ENCODE measurements at regions not wholly inside any gene's neighbourhood (a gene's known extent, or its start where the extent isn't known, plus 50 kb on each side); places are given as distances from the start of the nearest gene placed in this dataset.

- TF ChIP-seq, protein P1, sequence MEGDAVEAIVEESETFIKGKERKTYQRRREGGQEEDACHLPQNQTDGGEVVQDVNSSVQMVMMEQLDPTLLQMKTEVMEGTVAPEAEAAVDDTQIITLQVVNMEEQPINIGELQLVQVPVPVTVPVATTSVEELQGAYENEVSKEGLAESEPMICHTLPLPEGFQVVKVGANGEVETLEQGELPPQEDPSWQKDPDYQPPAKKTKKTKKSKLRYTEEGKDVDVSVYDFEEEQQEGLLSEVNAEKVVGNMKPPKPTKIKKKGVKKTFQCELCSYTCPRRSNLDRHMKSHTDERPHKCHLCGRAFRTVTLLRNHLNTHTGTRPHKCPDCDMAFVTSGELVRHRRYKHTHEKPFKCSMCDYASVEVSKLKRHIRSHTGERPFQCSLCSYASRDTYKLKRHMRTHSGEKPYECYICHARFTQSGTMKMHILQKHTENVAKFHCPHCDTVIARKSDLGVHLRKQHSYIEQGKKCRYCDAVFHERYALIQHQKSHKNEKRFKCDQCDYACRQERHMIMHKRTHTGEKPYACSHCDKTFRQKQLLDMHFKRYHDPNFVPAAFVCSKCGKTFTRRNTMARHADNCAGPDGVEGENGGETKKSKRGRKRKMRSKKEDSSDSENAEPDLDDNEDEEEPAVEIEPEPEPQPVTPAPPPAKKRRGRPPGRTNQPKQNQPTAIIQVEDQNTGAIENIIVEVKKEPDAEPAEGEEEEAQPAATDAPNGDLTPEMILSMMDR (IDR thresholded peaks at IDR 0.05; ENCODE audit: insufficient read depth, low read length, poor library complexity, severe bottlenecking), result no peak
- no peak for TF ChIP-seq EZH2phosphoT487 (conservative IDR thresholded peaks at IDR 0.05; ENCODE audit: low read length)
- Histone ChIP-seq H4K20me1 (ENCODE audit: low read depth, low read length) (no peaks in the 10 kb centered on the region), H3K79me2 (ENCODE audit: insufficient read depth, low read length) (no peaks in the 10 kb centered on the region), H3K4me2 (ENCODE audit: low read depth, low read length, poor library complexity, severe bottlenecking) (no peak overlapping the region), H3K9me2 (replicated peaks; ENCODE audit: insufficient read depth, low read length) (no peaks in the 10 kb centered on the region), H2AFZ (ENCODE audit: low read depth, low read length, severe bottlenecking) (no peak overlapping the region), H3K9ac (ENCODE audit: low read length) (no peak overlapping the region), H3K9me3 (ENCODE audit: insufficient read depth, low read length) (no peaks in the 10 kb centered on the region), H3F3A (ENCODE audit: insufficient read depth) (no peaks in the 10 kb centered on the region), H3K27ac (ENCODE audit: low read depth, low read length) (no peak overlapping the region), H3K36me3 (ENCODE audit: low read length) (no peaks in the 10 kb centered on the region), H3K27me3 (ENCODE audit: low read length) (no peaks in the 10 kb centered on the region), H3K4me3 (ENCODE audit: insufficient read depth, low read length, poor library complexity, severe bottlenecking) (no peak overlapping the region)
Measured at GRCh38 chr20:57939499-57939898, 229.7 kb upstream of the PMEPA1 start.

DNA sequence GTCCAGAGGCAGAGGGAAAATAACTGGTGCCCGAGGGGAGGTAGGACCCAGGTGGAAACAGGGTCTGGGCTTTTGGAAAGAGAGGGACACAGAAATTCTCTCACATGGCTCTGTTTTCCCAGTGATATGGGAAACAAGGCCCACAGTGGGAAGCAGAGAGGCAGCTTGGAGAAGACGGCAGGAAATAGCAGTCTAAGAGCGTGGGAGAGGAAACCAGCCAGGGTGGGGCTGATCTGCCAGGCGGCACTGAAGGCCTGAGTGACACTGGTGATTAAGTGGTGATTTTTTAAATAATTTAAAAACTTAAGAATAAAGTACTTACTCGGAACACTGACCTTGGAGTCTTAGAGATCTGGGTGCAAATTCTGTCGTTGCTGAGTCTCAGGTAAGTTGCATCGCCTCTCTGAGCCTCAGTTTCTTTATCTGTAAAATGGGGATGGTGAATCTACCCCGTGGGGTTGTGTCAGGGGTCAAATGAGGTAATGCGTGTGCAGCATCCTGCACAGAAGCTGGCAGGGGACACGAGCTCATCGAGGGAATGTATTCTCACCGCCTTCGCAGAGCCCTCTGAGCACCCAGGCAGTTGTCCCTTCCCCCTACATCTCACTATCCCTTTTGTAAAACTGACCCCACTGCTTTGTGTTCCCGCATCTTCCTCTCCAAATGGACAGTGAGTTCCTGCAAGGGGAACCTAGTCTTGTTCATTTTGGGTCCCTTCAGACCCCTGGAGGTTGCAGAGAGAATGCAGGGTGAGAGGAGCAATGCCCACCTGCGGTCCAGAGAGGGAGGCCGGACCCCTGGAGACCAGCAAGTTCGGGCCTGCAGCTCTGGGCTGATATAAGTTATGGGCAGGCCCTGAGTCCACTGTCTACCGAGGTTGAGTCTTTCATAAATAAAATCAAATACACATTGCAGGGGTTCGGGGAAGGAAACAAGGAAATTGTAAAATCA, 228.6 kb upstream of the PMEPA1 start:
- Histone ChIP-seq H4K20me1 (ENCODE audit: low read depth, low read length) (no peaks in the 10 kb centered on the region), H3K9me3 (ENCODE audit: insufficient read depth, low read length) (no peaks in the 10 kb centered on the region), H3K36me3 (ENCODE audit: low read length) (no peaks in the 10 kb centered on the region), H3K9ac (ENCODE audit: low read length) (no peak overlapping the region), H3K79me2 (ENCODE audit: insufficient read depth, low read length) (no peaks in the 10 kb centered on the region), H3K4me2 (ENCODE audit: low read depth, low read length, poor library complexity, severe bottlenecking) (no peak overlapping the region), H3K9me2 (replicated peaks; ENCODE audit: insufficient read depth, low read length) (no peaks in the 10 kb centered on the region), H3K27me3 (ENCODE audit: low read length) (no peaks in the 10 kb centered on the region), H3K27ac (ENCODE audit: low read depth, low read length) (no peak overlapping the region), H2AFZ (ENCODE audit: low read depth, low read length, severe bottlenecking) (no peak overlapping the region), H3F3A (ENCODE audit: insufficient read depth) (no peaks in the 10 kb centered on the region), H3K4me3 (ENCODE audit: insufficient read depth, low read length, poor library complexity, severe bottlenecking) (no peak overlapping the region)
- TF ChIP-seq, protein P1 (IDR thresholded peaks at IDR 0.05; ENCODE audit: insufficient read depth, low read length, poor library complexity, severe bottlenecking), result no peak
- TF ChIP-seq EZH2phosphoT487 (conservative IDR thresholded peaks at IDR 0.05; ENCODE audit: low read length), result no peak

GRCh38 chr20:57936636-57937385, 227.0 kb upstream of the PMEPA1 start:
- H3K36me3 ChIP-seq (ENCODE audit: low read length), result no peaks in the 10 kb centered on the region
- no peak overlapping the region for H3K4me3 ChIP-seq (ENCODE audit: insufficient read depth, low read length, poor library complexity, severe bottlenecking)
- H3K9me2 ChIP-seq (replicated peaks; ENCODE audit: insufficient read depth, low read length), result no peaks in the 10 kb centered on the region
- no peaks in the 10 kb centered on the region for H3K9me3 ChIP-seq (ENCODE audit: insufficient read depth, low read length)
- no peak overlapping the region for H3K4me2 ChIP-seq (ENCODE audit: low read depth, low read length, poor library complexity, severe bottlenecking)
- H3K27me3 ChIP-seq (ENCODE audit: low read length), result no peaks in the 10 kb centered on the region
- no peak overlapping the region for H3K9ac ChIP-seq (ENCODE audit: low read length)
- no peak overlapping the region for H3K27ac ChIP-seq (ENCODE audit: low read depth, low read length)
- H3F3A ChIP-seq (ENCODE audit: insufficient read depth), result no peaks in the 10 kb centered on the region
- no peak overlapping the region for H2AFZ ChIP-seq (ENCODE audit: low read depth, low read length, severe bottlenecking)
- H3K79me2 ChIP-seq (ENCODE audit: insufficient read depth, low read length), result no peaks in the 10 kb centered on the region
- TF ChIP-seq EZH2phosphoT487 (conservative IDR thresholded peaks at IDR 0.05; ENCODE audit: low read length), result no peak
- TF ChIP-seq, protein P1 (IDR thresholded peaks at IDR 0.05; ENCODE audit: insufficient read depth, low read length, poor library complexity, severe bottlenecking), result no peak
- H4K20me1 ChIP-seq (ENCODE audit: low read depth, low read length), result no peaks in the 10 kb centered on the region
